ENCODE measurements at regions not wholly inside any gene's neighbourhood (a gene's known extent, or its start where the extent isn't known, plus 50 kb on each side); places are given as distances from the start of the nearest gene placed in this dataset.

DNA sequence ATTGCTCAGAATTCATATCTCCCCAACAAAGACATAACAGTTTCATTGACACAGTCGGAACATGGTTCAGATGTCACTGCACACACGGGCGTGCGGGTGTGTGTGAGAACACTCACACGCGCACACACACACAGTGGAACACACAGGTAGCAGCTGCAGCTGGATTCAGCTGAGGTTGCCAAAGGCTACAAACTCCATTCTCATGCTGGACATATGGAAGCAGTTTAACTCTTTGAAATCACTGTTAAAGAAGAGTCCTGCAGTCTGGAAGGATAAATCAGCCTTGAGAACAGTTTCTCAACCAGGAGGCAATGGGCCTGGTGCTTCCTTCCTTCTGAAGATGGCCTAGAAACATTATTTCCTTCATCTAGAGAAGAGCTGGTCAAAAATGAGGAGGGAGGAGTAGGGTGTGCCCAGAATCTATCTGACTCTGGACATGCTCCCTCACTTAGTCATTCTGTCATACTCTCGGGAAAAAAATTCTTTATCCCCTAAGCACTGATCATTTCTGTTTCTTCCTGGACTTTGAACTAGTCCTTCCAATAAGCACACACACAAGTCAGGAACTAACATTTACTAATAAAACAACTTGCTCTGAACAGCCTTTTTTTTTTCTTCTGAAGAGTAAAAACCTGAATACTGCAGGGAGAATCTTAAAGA lies 160.6 kb downstream of the ZDHHC21 start:
- Histone ChIP-seq H3K4me1 (ENCODE audit: insufficient read depth, low read length) (peaks cover 14% of the 10 kb centered on the region), H3K4ac (ENCODE audit: low read depth, low read length) (no peak overlapping the region), H2BK5ac (ENCODE audit: insufficient read length, low read length) (no peak overlapping the region), H3K27me3 (ENCODE audit: insufficient read depth, low read length) (no peaks in the 10 kb centered on the region), H3K18ac (ENCODE audit: insufficient read length, low read depth, low read length) (no peak overlapping the region), H4K20me1 (ENCODE audit: control insufficient read depth, insufficient read depth, insufficient read length) (no peaks in the 10 kb centered on the region), H3K9ac (ENCODE audit: extremely low read depth, insufficient read length, low read length) (no peak overlapping the region), H2AK5ac (ENCODE audit: insufficient read length, low read length) (no peak overlapping the region), H3K79me2 (ENCODE audit: insufficient read depth, low read length) (no peaks in the 10 kb centered on the region), H2AFZ (ENCODE audit: low read length) (no peak overlapping the region), H2BK20ac (ENCODE audit: low read depth, low read length, poor library complexity, severe bottlenecking) (no peak overlapping the region), H3K27ac (ENCODE audit: insufficient read length, low read depth, low read length) (no peak overlapping the region), H2BK12ac (ENCODE audit: insufficient read length, low read depth, low read length) (no peak overlapping the region), H3K9me3 (ENCODE audit: control insufficient read depth, low read depth, low read length) (no peaks in the 10 kb centered on the region), H4K91ac (ENCODE audit: insufficient read length, low read depth, low read length) (no peak overlapping the region), H2BK120ac (ENCODE audit: low read depth, low read length, poor library complexity, severe bottlenecking) (no peak overlapping the region), H3K23me2 (ENCODE audit: insufficient read length, low read depth, low read length, poor library complexity, severe bottlenecking) (no peaks in the 10 kb centered on the region), H3T11ph (ENCODE audit: low read length) (no peak overlapping the region), H3K4me2 (ENCODE audit: insufficient read depth, insufficient read length, low read length) (no peak overlapping the region), H3K14ac (ENCODE audit: insufficient read depth, low read length) (no peak overlapping the region), H3K56ac (ENCODE audit: insufficient read length, low read depth, low read length) (no peak overlapping the region), H2BK15ac (ENCODE audit: low read depth, low read length) (no peak overlapping the region), H3K79me1 (ENCODE audit: insufficient read depth, low read depth, low read length, poor library complexity, severe bottlenecking) (no peaks in the 10 kb centered on the region), H3K23ac (ENCODE audit: insufficient read length, low read depth, low read length) (no peak overlapping the region), H4K5ac (ENCODE audit: insufficient read length, low read depth, low read length) (no peak overlapping the region), H4K8ac (replicated peaks; ENCODE audit: insufficient read length, low read depth, low read length) (no peak overlapping the region)
- DNase-seq, result no peak
- H3K4me3 Mint-ChIP-seq, result no peak overlapping the region
- no peaks in the 10 kb centered on the region for H3K9me3 Mint-ChIP-seq
- peaks cover 65 to 70% of the 10 kb centered on the region in 2 experiments for H3K4me1 Mint-ChIP-seq
- H3K36me3 Mint-ChIP-seq (ENCODE audit: insufficient read depth in 1 of 3, low read depth in 3 of 3), result no peaks in the 10 kb centered on the region
- H3K27ac Mint-ChIP-seq, result no peak overlapping the region
- TF ChIP-seq, protein P1, sequence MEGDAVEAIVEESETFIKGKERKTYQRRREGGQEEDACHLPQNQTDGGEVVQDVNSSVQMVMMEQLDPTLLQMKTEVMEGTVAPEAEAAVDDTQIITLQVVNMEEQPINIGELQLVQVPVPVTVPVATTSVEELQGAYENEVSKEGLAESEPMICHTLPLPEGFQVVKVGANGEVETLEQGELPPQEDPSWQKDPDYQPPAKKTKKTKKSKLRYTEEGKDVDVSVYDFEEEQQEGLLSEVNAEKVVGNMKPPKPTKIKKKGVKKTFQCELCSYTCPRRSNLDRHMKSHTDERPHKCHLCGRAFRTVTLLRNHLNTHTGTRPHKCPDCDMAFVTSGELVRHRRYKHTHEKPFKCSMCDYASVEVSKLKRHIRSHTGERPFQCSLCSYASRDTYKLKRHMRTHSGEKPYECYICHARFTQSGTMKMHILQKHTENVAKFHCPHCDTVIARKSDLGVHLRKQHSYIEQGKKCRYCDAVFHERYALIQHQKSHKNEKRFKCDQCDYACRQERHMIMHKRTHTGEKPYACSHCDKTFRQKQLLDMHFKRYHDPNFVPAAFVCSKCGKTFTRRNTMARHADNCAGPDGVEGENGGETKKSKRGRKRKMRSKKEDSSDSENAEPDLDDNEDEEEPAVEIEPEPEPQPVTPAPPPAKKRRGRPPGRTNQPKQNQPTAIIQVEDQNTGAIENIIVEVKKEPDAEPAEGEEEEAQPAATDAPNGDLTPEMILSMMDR (conservative IDR thresholded peaks at IDR 0.05), result no peak
- no CpG with 5 or more reads among the region's 7 CpGs for WGBS (ENCODE audit: extremely low coverage, insufficient read length, low lambda C conversion rate)
- H3K27me3 Mint-ChIP-seq (ENCODE audit: low read depth), result peaks cover 6% of the 10 kb centered on the region
